ENCODE measurements at regions not wholly inside any gene's neighbourhood (a gene's known extent, or its start where the extent isn't known, plus 50 kb on each side); places are given as distances from the start of the nearest gene placed in this dataset.

DNA sequence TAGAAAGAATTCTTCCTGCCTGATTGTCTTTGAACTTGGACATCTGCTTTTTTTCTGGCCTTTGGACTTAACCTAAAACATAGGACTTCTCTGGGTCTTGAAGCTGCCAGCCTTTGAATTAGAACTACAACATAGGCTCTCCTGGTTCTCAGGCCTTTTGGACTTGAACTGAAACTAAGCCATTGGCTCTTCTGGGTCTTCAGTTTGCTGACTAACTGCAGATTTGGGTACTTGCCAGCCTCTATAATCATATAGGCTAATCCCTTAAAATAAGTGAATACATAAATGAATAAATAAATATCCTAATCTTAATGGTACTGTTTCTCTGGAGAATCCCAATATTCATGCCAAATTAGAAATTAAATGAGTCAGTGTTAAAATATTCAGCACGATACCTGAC lies 473.4 kb upstream of the PAPPA start:
- Histone ChIP-seq H3K4me2 (ENCODE audit: low read length) (no peak overlapping the region), H2AFZ (ENCODE audit: low read depth, low read length) (no peak overlapping the region), H3K9me3 (ENCODE audit: insufficient read depth, low read length) (no peaks in the 10 kb centered on the region), H4K20me1 (ENCODE audit: insufficient read depth, low read length) (no peaks in the 10 kb centered on the region), H3K27ac (ENCODE audit: low read length) (no peak overlapping the region), H3K36me3 (replicated peaks; ENCODE audit: low read depth, low read length) (no peaks in the 10 kb centered on the region), H3K4me3 (ENCODE audit: low read length) (no peak overlapping the region), H3K79me2 (ENCODE audit: low read length) (no peaks in the 10 kb centered on the region), H3K27me3 (ENCODE audit: low read depth, low read length) (no peaks in the 10 kb centered on the region), H3K9ac (ENCODE audit: low read length) (no peak overlapping the region), H3K4me1 (ENCODE audit: low read length) (no peaks in the 10 kb centered on the region)
- TF ChIP-seq, protein P1, sequence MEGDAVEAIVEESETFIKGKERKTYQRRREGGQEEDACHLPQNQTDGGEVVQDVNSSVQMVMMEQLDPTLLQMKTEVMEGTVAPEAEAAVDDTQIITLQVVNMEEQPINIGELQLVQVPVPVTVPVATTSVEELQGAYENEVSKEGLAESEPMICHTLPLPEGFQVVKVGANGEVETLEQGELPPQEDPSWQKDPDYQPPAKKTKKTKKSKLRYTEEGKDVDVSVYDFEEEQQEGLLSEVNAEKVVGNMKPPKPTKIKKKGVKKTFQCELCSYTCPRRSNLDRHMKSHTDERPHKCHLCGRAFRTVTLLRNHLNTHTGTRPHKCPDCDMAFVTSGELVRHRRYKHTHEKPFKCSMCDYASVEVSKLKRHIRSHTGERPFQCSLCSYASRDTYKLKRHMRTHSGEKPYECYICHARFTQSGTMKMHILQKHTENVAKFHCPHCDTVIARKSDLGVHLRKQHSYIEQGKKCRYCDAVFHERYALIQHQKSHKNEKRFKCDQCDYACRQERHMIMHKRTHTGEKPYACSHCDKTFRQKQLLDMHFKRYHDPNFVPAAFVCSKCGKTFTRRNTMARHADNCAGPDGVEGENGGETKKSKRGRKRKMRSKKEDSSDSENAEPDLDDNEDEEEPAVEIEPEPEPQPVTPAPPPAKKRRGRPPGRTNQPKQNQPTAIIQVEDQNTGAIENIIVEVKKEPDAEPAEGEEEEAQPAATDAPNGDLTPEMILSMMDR (IDR thresholded peaks at IDR 0.05; ENCODE audit: low read depth, low read length): no peak
- TF ChIP-seq EZH2phosphoT487 (IDR thresholded peaks at IDR 0.05; ENCODE audit: low read depth): no peak

DNA sequence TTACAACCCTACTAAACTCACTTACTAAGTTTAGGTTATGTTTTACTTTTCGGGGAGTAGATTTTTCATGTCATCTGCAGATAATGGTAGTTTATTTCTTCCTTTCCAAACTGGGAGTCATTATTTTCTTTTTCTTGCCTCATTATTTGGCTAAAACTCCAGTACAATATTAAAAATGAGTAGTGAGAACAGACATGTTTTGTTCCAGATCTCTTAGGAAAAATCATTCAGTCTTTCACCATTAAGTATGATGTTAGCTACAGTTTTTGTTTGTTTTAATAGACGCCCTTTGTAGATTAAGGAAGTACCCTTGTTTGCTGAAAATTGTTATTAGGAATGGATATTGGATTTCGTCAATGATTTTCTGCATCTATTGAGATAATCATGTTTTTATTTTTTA lies 472.0 kb upstream of the PAPPA start:
- H2AFZ ChIP-seq (ENCODE audit: low read depth, low read length): no peak overlapping the region

DNA sequence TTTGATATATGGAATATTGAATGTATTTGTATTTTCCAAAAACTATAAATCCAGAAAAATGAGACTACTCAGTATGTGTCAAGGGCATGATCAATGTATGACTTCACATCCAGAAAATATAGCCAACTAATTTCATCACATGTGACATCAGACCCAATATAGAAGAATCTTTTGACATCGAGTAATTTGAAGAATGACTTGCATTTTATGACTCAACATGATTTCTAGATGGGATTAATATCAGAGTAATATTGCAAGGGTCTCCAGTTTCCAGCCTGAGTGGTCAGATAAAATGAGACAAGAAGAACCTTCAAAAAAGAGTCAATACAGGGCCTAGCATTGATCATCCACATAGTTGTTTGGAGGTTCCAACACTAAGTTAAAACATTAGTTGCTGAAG lies 467.5 kb upstream of the PAPPA start:
- no peaks in the 10 kb centered on the region for H3K27me3 ChIP-seq (ENCODE audit: low read depth, low read length)
- H3K27ac ChIP-seq (ENCODE audit: low read length): no peak overlapping the region
- H3K4me3 ChIP-seq (ENCODE audit: low read length): no peak overlapping the region
- no peak overlapping the region for H3K4me2 ChIP-seq (ENCODE audit: low read length)
- H3K9me3 ChIP-seq (ENCODE audit: insufficient read depth, low read length): no peaks in the 10 kb centered on the region
- no peaks in the 10 kb centered on the region for H4K20me1 ChIP-seq (ENCODE audit: insufficient read depth, low read length)
- TF ChIP-seq, protein P1 (IDR thresholded peaks at IDR 0.05; ENCODE audit: low read depth, low read length): no peak
- H3K4me1 ChIP-seq (ENCODE audit: low read length): no peaks in the 10 kb centered on the region
- no peaks in the 10 kb centered on the region for H3K36me3 ChIP-seq (replicated peaks; ENCODE audit: low read depth, low read length)
- no peaks in the 10 kb centered on the region for H3K79me2 ChIP-seq (ENCODE audit: low read length)
- no peak overlapping the region for H3K9ac ChIP-seq (ENCODE audit: low read length)
- no peak overlapping the region for H2AFZ ChIP-seq (ENCODE audit: low read depth, low read length)

More for the DNA sequence above, 472.0 kb upstream of the PAPPA start:
- H3K9ac ChIP-seq (ENCODE audit: low read length): no peak overlapping the region
- H3K4me3 ChIP-seq (ENCODE audit: low read length): no peak overlapping the region
- H3K79me2 ChIP-seq (ENCODE audit: low read length): no peaks in the 10 kb centered on the region
- no peak overlapping the region for H3K4me2 ChIP-seq (ENCODE audit: low read length)
- no peaks in the 10 kb centered on the region for H3K4me1 ChIP-seq (ENCODE audit: low read length)
- no peak overlapping the region for H3K27ac ChIP-seq (ENCODE audit: low read length)
- no peaks in the 10 kb centered on the region for H3K27me3 ChIP-seq (ENCODE audit: low read depth, low read length)
- no peaks in the 10 kb centered on the region for H3K36me3 ChIP-seq (replicated peaks; ENCODE audit: low read depth, low read length)
- no peaks in the 10 kb centered on the region for H4K20me1 ChIP-seq (ENCODE audit: insufficient read depth, low read length)
- no peak for TF ChIP-seq EZH2phosphoT487 (IDR thresholded peaks at IDR 0.05; ENCODE audit: low read depth)
- H3K9me3 ChIP-seq (ENCODE audit: insufficient read depth, low read length): no peaks in the 10 kb centered on the region

DNA sequence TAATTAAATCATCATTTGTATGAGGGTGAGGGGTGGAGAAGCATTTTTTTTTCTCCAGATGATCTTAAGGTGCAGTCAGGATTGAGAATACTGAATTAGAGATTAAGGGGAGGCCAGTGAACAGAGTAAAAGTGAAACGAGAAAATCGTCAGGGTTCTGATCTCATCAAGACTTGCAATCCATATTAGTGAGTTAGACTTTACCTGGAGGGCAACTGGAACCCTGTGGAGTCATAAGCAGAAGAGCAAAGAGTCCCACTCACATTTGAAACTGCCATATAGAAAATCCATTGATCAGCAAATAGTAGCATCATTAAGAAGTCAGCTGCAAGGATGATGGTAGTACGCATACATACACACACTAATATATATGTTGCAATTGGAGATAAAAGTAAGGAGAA lies 466.2 kb upstream of the PAPPA start:
- no peak overlapping the region for H3K4me3 ChIP-seq (ENCODE audit: low read length)
- no peaks in the 10 kb centered on the region for H4K20me1 ChIP-seq (ENCODE audit: insufficient read depth, low read length)
- no peak for TF ChIP-seq EZH2phosphoT487 (IDR thresholded peaks at IDR 0.05; ENCODE audit: low read depth)
- TF ChIP-seq, protein P1 (IDR thresholded peaks at IDR 0.05; ENCODE audit: low read depth, low read length): no peak
- H3K36me3 ChIP-seq (replicated peaks; ENCODE audit: low read depth, low read length): no peaks in the 10 kb centered on the region
- peaks cover 5% of the 10 kb centered on the region for H3K4me1 ChIP-seq (ENCODE audit: low read length)
- no peaks in the 10 kb centered on the region for H3K9me3 ChIP-seq (ENCODE audit: insufficient read depth, low read length)
- no peak overlapping the region for H3K9ac ChIP-seq (ENCODE audit: low read length)
- H3K27me3 ChIP-seq (ENCODE audit: low read depth, low read length): no peaks in the 10 kb centered on the region
- no peaks in the 10 kb centered on the region for H3K79me2 ChIP-seq (ENCODE audit: low read length)
- H3K4me2 ChIP-seq (ENCODE audit: low read length): no peak overlapping the region
- no peak overlapping the region for H3K27ac ChIP-seq (ENCODE audit: low read length)
- H2AFZ ChIP-seq (ENCODE audit: low read depth, low read length): no peak overlapping the region

DNA sequence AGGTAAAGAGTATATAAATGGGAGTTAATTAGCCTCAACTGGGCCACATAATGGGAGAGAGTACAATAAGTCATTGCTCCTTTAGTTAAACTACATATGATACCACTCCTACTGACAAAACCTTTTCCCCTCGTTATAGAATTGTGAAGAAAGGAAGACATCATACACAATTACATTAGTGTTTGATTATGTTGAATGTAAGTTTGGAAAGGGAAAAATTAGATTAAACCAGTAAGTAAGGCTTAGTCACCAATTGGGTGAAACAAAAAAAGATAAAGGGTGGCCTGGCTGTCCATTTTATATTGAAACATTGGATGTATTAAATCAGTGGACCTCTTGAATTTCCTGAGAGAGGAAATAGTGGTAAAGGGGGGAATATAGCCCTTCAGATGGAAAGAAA lies 464.3 kb upstream of the PAPPA start:
- Histone ChIP-seq H4K20me1 (ENCODE audit: insufficient read depth, low read length) (no peaks in the 10 kb centered on the region), H3K9ac (ENCODE audit: low read length) (no peak overlapping the region), H3K4me3 (ENCODE audit: low read length) (no peak overlapping the region), H3K4me1 (ENCODE audit: low read length) (peaks cover 17% of the 10 kb centered on the region), H3K79me2 (ENCODE audit: low read length) (no peaks in the 10 kb centered on the region), H3K4me2 (ENCODE audit: low read length) (no peak overlapping the region), H3K9me3 (ENCODE audit: insufficient read depth, low read length) (no peaks in the 10 kb centered on the region), H2AFZ (ENCODE audit: low read depth, low read length) (no peak overlapping the region), H3K27me3 (ENCODE audit: low read depth, low read length) (no peaks in the 10 kb centered on the region), H3K36me3 (replicated peaks; ENCODE audit: low read depth, low read length) (no peaks in the 10 kb centered on the region), H3K27ac (ENCODE audit: low read length) (no peak overlapping the region)
- TF ChIP-seq, protein P1 (IDR thresholded peaks at IDR 0.05; ENCODE audit: low read depth, low read length): no peak
- TF ChIP-seq EZH2phosphoT487 (IDR thresholded peaks at IDR 0.05; ENCODE audit: low read depth): no peak

Data from OCI-LY3 (cell line).